SK-N-SH (cell line): ENCODE measurements at regions not wholly inside any gene's neighbourhood (a gene's known extent, or its start where the extent isn't known, plus 50 kb on each side); places are given as distances from the start of the nearest gene placed in this dataset.

Experiments
- CTCF ChIA-PET: fragments of 300-600, 350-600 bp; formaldehyde crosslinking; extraction: SDS; loops from one replicate; lab custom pipeline; 2021; lab: Yijun Ruan, JAX
- POLR2A ChIA-PET: fragments of 350-600 bp; sonication (Branson Sonifier 250); formaldehyde crosslinking; extraction: SDS; loops from one replicate; lab custom pipeline; 2020; ENCODE audit warnings: antibody characterized with exemption, inconsistent platforms; lab: Yijun Ruan, JAX
- DNase-seq: peaks from one replicate; pipeline ENCODE4 v3.0.0; 2012
- H2AFZ ChIP-seq: fragments of 200-600 bp; sonication (generic); 2 replicates; pipeline ENCODE4 v1.8.1; 2016; ENCODE audit warnings: antibody characterized with exemption, mild to moderate bottlenecking, low read depth
- H3F3A ChIP-seq: fragments of 200-600 bp; sonication (generic); replicated peaks from 2 replicates; pipeline ENCODE3; 2016; ENCODE audit warnings: antibody characterized with exemption, mild to moderate bottlenecking; ENCODE audit not compliant: insufficient read depth
- H3K27ac ChIP-seq, 2 experiments: fragments of 200-500 bp in 1 of 2; fragments of 200-600 bp in 1 of 2; sonication (Bioruptor generic) in 1 of 2; sonication (generic), shearing (Covaris generic) in 1 of 2; 2 replicates each; pipeline versions ENCODE4 v1.5.1 to v1.6.1; 2014 to 2016; ENCODE audit warnings: low read depth in 2 of 2, inconsistent platforms in 1 of 2, low read length in 1 of 2, mild to moderate bottlenecking in 1 of 2, mixed read lengths in 1 of 2
- H3K27me3 ChIP-seq: fragments of 200-600 bp; sonication (generic), shearing (Covaris generic); 2 replicates; pipeline ENCODE4 v1.6.1; 2016; ENCODE audit warnings: mixed run types; ENCODE audit not compliant: insufficient read depth
- H3K36me3 ChIP-seq, 2 experiments: fragments of 200-500 bp in 1 of 2; fragments of 200-600 bp in 1 of 2; sonication (Bioruptor generic) in 1 of 2; sonication (generic) in 1 of 2; replicated peaks in 1 of 2; 2 replicates each; pipeline versions ENCODE3 to v1.5.1; 2014 to 2016; ENCODE audit warnings: low read length in 1 of 2, mild to moderate bottlenecking in 1 of 2; ENCODE audit not compliant: insufficient read depth in 2 of 2, control insufficient read depth in 1 of 2
- H3K4me1 ChIP-seq, 2 experiments: fragments of 200-500 bp in 1 of 2; fragments of 200-600 bp in 1 of 2; sonication (Bioruptor generic) in 1 of 2; sonication (generic), shearing (Covaris generic) in 1 of 2; 2 replicates each; pipeline versions ENCODE4 v1.5.1 to v1.6.1; 2014 to 2016; ENCODE audit warnings: low read depth in 1 of 2, low read length in 1 of 2, mixed run types in 1 of 2; ENCODE audit not compliant: insufficient read depth in 2 of 2, control insufficient read depth in 1 of 2
- H3K4me2 ChIP-seq: fragments of 200-600 bp; sonication (generic), shearing (Covaris generic); 2 replicates; pipeline ENCODE4 v1.6.1; 2017; ENCODE audit warnings: mixed run types
- H3K4me3 ChIP-seq, 2 experiments: fragments of 200-500 bp in 1 of 2; fragments of 200-600 bp in 1 of 2; sonication (Bioruptor generic) in 1 of 2; sonication (generic), shearing (Covaris generic) in 1 of 2; 2 replicates each; pipeline versions ENCODE4 v1.5.1 to v1.8.1; 2014 to 2016; ENCODE audit warnings: low read depth in 2 of 2, inconsistent platforms in 1 of 2, low read length in 1 of 2, mild to moderate bottlenecking in 1 of 2, mixed read lengths in 1 of 2, moderate library complexity in 1 of 2
- H3K79me2 ChIP-seq: fragments of 200-600 bp; sonication (generic); 2 replicates; pipeline ENCODE4 v1.8.1; 2017; ENCODE audit warnings: mild to moderate bottlenecking; ENCODE audit not compliant: insufficient read depth
- H3K9ac ChIP-seq: fragments of 200-600 bp; sonication (generic); 2 replicates; pipeline ENCODE4 v1.6.1; 2017; ENCODE audit warnings: mixed run types
- H3K9me2 ChIP-seq: fragments of 200-600 bp; sonication (generic); 2 replicates; pipeline ENCODE4 v1.6.1; 2017; ENCODE audit warnings: mixed run types
- H3K9me3 ChIP-seq: fragments of 200-600 bp; sonication (generic); 2 replicates; pipeline ENCODE4 v1.6.1; 2017; ENCODE audit warnings: mixed run types, mild to moderate bottlenecking, moderate library complexity
- H4K20me1 ChIP-seq: fragments of 200-600 bp; sonication (generic); 2 replicates; pipeline ENCODE4 v1.6.1; 2017; ENCODE audit warnings: mild to moderate bottlenecking, mixed run types; ENCODE audit not compliant: insufficient read depth
- CHD2 ChIP-seq: fragments of 150-350 bp; IDR thresholded peaks from 2 replicates; pipeline ENCODE4 v1.6.1; 2018; ENCODE audit warnings: low read length; ENCODE audit not compliant: partially characterized antibody
- FOXJ3 ChIP-seq: sonication (generic); formaldehyde crosslinking; IDR thresholded peaks from 2 replicates; pipeline ENCODE4 v1.5.1; 2020; ENCODE audit warnings: mild to moderate bottlenecking, missing genetic modification reagents
- GABPA ChIP-seq: IDR thresholded peaks from 2 replicates; pipeline ENCODE4 v1.4.0; 2012; ENCODE audit warnings: low read depth, mild to moderate bottlenecking
- GATA2 ChIP-seq: sonication (generic); formaldehyde crosslinking; IDR thresholded peaks from 2 replicates; pipeline ENCODE4 v1.5.0; 2020; ENCODE audit warnings: mild to moderate bottlenecking, missing genetic modification reagents
- MEF2A ChIP-seq: IDR thresholded peaks from 2 replicates; pipeline ENCODE4 v1.4.0; 2012; ENCODE audit warnings: low read depth, borderline replicate concordance
- NRF1 ChIP-seq: IDR thresholded peaks from 2 replicates; pipeline ENCODE4 v1.6.1; 2012; ENCODE audit warnings: low read depth, mild to moderate bottlenecking, low read length
- PBX3 ChIP-seq: IDR thresholded peaks from 2 replicates; pipeline ENCODE4; 2012
- RAD21 ChIP-seq: IDR thresholded peaks from 2 replicates; pipeline ENCODE4 v1.6.1; 2012; ENCODE audit warnings: mild to moderate bottlenecking, low read length
- RCOR1 ChIP-seq: fragments of 150-350 bp; IDR thresholded peaks from 2 replicates; pipeline ENCODE4 v1.6.1; 2017; ENCODE audit warnings: antibody characterized with exemption, low read length
- SIN3A ChIP-seq: IDR thresholded peaks from 2 replicates; pipeline ENCODE4 v1.6.1; 2012; ENCODE audit warnings: low read depth, mild to moderate bottlenecking, low read length, moderate library complexity, borderline replicate concordance
- SMC3 ChIP-seq: IDR thresholded peaks from 2 replicates; pipeline ENCODE4 v1.6.1; 2012; ENCODE audit warnings: low read depth, low read length, improper control_type of control experiment
- TAF1 ChIP-seq: IDR thresholded peaks from 2 replicates; pipeline ENCODE4 v1.6.1; 2012; ENCODE audit warnings: low read depth, mild to moderate bottlenecking, low read length, moderate library complexity, borderline replicate concordance
- TCF12 ChIP-seq: IDR thresholded peaks from 2 replicates; pipeline ENCODE4 v1.4.0; 2012
- YY1 ChIP-seq: IDR thresholded peaks from 2 replicates; pipeline ENCODE4 v1.4.0; 2012; ENCODE audit warnings: low read depth, mild to moderate bottlenecking
- WGBS: methylation state at CpG from one replicate; pipeline ENCODE4 v1.1.6; 2017; ENCODE audit warnings: low lambda C conversion rate; 5-methylcytosine and 5-hydroxymethylcytosine counted together
- TF ChIP-seq, protein P1 (sequence below): fragments of 200-600 bp; sonication (generic); IDR thresholded peaks from 2 replicates; pipeline ENCODE4 v1.6.1; 2017; ENCODE audit warnings: antibody characterized with exemption, mild to moderate bottlenecking, moderate library complexity

GRCh38 chr11:81655351-81655750 is 1078.3 kb downstream of the FAM181B start (continued):
- no peak for TF ChIP-seq TAF1
- no peak for TF ChIP-seq GATA2
- TF ChIP-seq RCOR1, result no peak

DNA sequence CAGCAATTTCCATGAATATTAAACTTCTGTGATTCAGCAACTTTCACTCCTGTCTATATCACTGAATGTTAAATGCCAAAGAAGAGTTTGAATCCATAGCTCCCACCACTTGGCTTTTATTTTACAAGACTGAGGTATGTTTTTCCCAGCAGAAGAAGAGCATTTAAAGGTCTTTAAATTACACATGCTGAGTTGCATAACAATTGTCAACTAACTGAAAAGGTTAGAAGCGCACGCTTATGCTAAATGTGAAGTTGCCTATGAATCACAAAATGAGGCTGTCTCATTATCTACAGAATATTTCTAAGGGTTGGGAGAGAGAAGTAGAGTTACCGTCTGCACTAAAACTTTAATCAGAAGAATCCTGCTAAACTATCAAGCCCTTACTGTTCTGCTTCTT is 1086.3 kb downstream of the FAM181B start:
- no peak overlapping the region for H3K9ac ChIP-seq
- no peaks in the 10 kb centered on the region; a peak in 2 of 4 replicates for H3K4me1 ChIP-seq
- H3K9me3 ChIP-seq, result no peaks in the 10 kb centered on the region
- H3K9me2 ChIP-seq, result no peaks in the 10 kb centered on the region
- H3K79me2 ChIP-seq, result no peaks in the 10 kb centered on the region
- H3K36me3 ChIP-seq, result no peaks in the 10 kb centered on the region
- TF ChIP-seq GABPA (no peak), TCF12 (no peak), SIN3A (no peak), FOXJ3 (CRISPR knock-in tag) (no peak), CHD2 (no peak), MEF2A (no peak), NRF1 (no peak), PBX3 (no peak)
- no peak overlapping the region for H3K4me2 ChIP-seq
- WGBS, result 24% methylated on average over 3 of the region's 3 CpGs
- H3K27me3 ChIP-seq, result no peaks in the 10 kb centered on the region
- POLR2A ChIA-PET, result interaction anchor here (0.6 kb wide), 1 partner anchor 9 kb away, joined by 3 read pairs; no protein-coding TSS in a partner anchor
- no peak overlapping the region for H2AFZ ChIP-seq
- H3K27ac ChIP-seq, result no peak overlapping the region
- no peaks in the 10 kb centered on the region for H4K20me1 ChIP-seq
- no peak overlapping the region for H3K4me3 ChIP-seq
- CTCF ChIA-PET, result interaction anchor here (1.5 to 2.3 kb wide), 2 partner anchors 581 to 583 kb away, joined by 4 to 10 read pairs; no protein-coding TSS in a partner anchor
- no peaks in the 10 kb centered on the region for H3F3A ChIP-seq
- no peak for DNase-seq

GRCh38 chr11:81644239-81644840 is 1089.3 kb downstream of the FAM181B start:
- Histone ChIP-seq H3K9ac (no peak overlapping the region), H3K4me3 (peak overlapping the region in 1 of 2 experiments; percentile 26; a peak in 1 of 4 replicates), H4K20me1 (no peaks in the 10 kb centered on the region), H3K79me2 (no peaks in the 10 kb centered on the region), H2AFZ (no peak overlapping the region), H3K4me1 (no peaks in the 10 kb centered on the region; a peak in 2 of 4 replicates), H3K9me3 (no peaks in the 10 kb centered on the region), H3K9me2 (no peaks in the 10 kb centered on the region), H3K27me3 (no peaks in the 10 kb centered on the region), H3K4me2 (no peak overlapping the region), H3F3A (no peaks in the 10 kb centered on the region), H3K27ac (no peak overlapping the region), H3K36me3 (no peaks in the 10 kb centered on the region)
- peak; percentile 33 for DNase-seq
- TF ChIP-seq CHD2 (no peak), YY1 (no peak), SMC3 (peak; percentile 64), RAD21 (peak; percentile 71)
- TF ChIP-seq, protein P1, sequence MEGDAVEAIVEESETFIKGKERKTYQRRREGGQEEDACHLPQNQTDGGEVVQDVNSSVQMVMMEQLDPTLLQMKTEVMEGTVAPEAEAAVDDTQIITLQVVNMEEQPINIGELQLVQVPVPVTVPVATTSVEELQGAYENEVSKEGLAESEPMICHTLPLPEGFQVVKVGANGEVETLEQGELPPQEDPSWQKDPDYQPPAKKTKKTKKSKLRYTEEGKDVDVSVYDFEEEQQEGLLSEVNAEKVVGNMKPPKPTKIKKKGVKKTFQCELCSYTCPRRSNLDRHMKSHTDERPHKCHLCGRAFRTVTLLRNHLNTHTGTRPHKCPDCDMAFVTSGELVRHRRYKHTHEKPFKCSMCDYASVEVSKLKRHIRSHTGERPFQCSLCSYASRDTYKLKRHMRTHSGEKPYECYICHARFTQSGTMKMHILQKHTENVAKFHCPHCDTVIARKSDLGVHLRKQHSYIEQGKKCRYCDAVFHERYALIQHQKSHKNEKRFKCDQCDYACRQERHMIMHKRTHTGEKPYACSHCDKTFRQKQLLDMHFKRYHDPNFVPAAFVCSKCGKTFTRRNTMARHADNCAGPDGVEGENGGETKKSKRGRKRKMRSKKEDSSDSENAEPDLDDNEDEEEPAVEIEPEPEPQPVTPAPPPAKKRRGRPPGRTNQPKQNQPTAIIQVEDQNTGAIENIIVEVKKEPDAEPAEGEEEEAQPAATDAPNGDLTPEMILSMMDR, result peak; percentile 78
- ChIA-PET POLR2A (no interaction called here), CTCF (interaction anchor here (0.6 to 3.1 kb wide), 10 partner anchors 11 to 1058 kb away, joined by 3 to 16 read pairs (median 3); no protein-coding TSS in a partner anchor)
- WGBS, result 0% methylated on average over 1 of the region's 1 CpG
